Bronchial epithelial cell (primary cell): ENCODE measurements at regions not wholly inside any gene's neighbourhood (a gene's known extent, or its start where the extent isn't known, plus 50 kb on each side); places are given as distances from the start of the nearest gene placed in this dataset.

ENCODE experiments used
- DNase-seq: peaks from one replicate; pipeline ENCODE4 v3.0.0-alpha.2; 2010; ENCODE audit warnings: low read depth
- FAIRE-seq: peaks from 2 replicates; lab custom pipeline; 2011; peaks lifted over from hg19 to GRCh38; lab: Jason Lieb, UNC
- H3K27me3 ChIP-seq: 2 replicates; pipeline ENCODE4 v1.5.1; 2011; ENCODE audit warnings: low read length; ENCODE audit not compliant: control insufficient read depth, insufficient read depth
- H3K36me3 ChIP-seq: 2 replicates; pipeline ENCODE4 v1.5.1; 2011; ENCODE audit warnings: low read length; ENCODE audit not compliant: control insufficient read depth, insufficient read depth
- H3K4me3 ChIP-seq: 2 replicates; pipeline ENCODE4 v1.5.1; 2011; ENCODE audit warnings: mild to moderate bottlenecking, low read depth, low read length, control low read depth
- CTCF ChIP-seq: IDR thresholded peaks from 2 replicates; pipeline ENCODE4 v1.5.1; 2011; ENCODE audit warnings: mild to moderate bottlenecking, moderate library complexity, low read length, control low read depth, inconsistent platforms; ENCODE audit not compliant: insufficient read depth, severe bottlenecking

DNA sequence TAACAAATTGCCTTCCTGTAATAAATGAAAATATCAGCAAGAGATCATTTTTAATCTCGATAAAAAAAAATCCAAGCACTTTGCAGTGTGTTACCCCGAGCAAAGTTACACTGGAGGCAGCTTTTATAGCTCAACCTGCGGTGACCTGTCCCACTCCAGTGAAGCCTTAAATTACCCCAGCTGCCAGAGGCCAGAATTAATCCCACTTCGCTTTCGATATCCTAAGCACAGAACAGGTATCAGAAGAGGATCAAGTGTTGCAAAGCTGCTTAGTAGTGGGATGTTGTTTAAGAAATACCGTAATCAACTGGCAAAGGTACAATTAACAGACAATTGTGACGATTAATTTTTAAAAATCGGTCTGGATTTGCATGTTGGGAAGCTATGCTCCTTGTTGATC is 314.0 kb downstream of the AGTPBP1 start:
- Histone ChIP-seq H3K4me3 (no peak overlapping the region), H3K36me3 (no peaks in the 10 kb centered on the region), H3K27me3 (peaks cover 3% of the 10 kb centered on the region)
- DNase-seq (no peak), FAIRE-seq (no peak)
- TF ChIP-seq CTCF: no peak

DNA sequence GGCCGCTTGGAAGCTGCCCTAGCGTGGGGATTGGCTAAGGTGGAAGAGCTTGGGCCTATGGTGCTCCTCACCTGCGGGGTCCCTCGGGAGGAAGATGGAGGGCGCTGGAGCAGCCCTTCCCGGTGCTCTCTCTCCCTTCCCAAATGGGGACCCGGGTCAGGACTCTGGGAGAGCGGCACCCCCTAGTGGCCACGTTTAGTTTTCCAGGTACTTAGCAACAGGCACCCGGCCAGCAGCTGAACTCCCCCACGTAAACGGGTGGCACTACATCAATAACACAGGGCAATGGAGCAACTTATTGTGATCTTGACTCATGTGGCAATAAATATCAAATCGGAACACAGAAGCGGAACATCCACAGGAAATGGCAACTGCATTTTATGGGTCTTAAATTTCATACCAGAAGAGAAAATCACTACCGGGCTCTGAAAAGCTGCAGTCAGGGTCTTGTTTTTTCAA is 316.6 kb downstream of the AGTPBP1 start:
- FAIRE-seq: no peak
- Histone ChIP-seq H3K4me3 (no peak overlapping the region), H3K36me3 (no peaks in the 10 kb centered on the region), H3K27me3 (peaks cover 3% of the 10 kb centered on the region)
- peak; percentile 83 for TF ChIP-seq CTCF
- peak; percentile 29 for DNase-seq

DNA sequence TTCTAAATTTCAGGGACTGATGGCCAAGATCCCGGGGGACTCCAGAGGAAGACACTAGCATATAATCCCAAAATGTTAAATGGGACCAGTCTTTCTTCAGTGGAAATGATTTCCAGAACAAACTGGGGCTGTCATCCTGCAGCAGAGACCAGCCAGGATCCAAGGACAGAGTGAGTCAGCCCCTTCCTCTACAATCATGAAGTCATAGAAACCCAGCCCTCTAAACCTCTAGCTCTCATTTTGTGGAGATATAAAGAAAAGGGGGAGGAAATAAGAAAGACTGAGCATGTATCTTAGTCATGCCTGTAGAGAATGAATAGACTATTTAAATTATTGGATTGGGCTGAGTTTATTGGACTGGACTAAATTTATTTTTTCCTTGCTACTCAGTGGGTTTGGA is 318.3 kb downstream of the AGTPBP1 start:
- DNase-seq: no peak
- TF ChIP-seq CTCF: no peak
- Histone ChIP-seq H3K4me3 (no peak overlapping the region), H3K36me3 (no peaks in the 10 kb centered on the region), H3K27me3 (no peaks in the 10 kb centered on the region)
- FAIRE-seq: no peak

DNA sequence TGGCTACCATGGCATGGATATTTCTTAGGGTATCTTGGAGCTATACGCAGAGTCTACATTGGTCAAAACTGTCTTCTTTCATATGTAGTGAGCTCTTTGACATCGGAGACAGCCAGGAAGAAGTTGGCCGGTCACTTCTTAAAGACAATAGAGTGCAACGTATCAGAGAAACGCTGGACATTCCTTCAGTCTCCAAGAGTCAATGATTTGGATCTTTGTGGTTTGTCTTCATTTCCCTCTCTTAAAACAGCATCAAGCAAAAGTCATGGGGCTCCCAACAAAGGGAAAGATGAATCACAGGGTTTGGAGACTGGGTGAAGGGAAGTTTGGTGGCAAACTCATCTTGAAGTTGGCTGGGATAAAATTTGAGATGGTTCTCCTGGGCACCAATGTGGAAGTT is 320.1 kb downstream of the AGTPBP1 start:
- H3K27me3 ChIP-seq: no peaks in the 10 kb centered on the region
- no peak for FAIRE-seq
- no peaks in the 10 kb centered on the region for H3K36me3 ChIP-seq
- no peak overlapping the region for H3K4me3 ChIP-seq
- no peak for DNase-seq
- TF ChIP-seq CTCF: no peak

DNA sequence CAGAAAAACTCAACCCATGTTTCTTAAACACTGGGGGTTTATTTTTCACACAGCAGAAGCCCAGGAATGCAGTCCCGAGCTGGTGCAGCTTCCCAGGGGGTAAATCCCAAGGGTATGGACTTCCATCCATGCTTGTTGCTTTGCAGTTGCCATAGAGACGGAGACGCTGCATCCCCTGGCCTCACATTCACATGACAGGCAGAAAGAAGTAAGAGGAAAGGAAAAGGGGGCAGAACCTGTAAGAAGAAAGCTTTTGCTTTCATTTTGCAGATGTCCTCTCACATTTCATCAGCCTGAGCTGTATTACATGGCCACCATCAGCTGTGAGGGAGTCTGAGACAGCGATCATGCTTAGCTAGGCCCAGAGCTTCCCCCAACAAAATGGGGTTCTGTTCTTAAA is 321.0 kb downstream of the AGTPBP1 start:
- no peak for DNase-seq
- no peaks in the 10 kb centered on the region for H3K27me3 ChIP-seq
- no peak overlapping the region for H3K4me3 ChIP-seq
- FAIRE-seq: no peak
- no peak for TF ChIP-seq CTCF
- no peaks in the 10 kb centered on the region for H3K36me3 ChIP-seq

- Histone ChIP-seq H3K36me3 (no peaks in the 10 kb centered on the region), H3K27me3 (no peaks in the 10 kb centered on the region), H3K4me3 (no peak overlapping the region)
- DNase-seq (no peak), FAIRE-seq (no peak)
- TF ChIP-seq CTCF: no peak
Observed at GRCh38 chr9:85417674-85418073, 324.1 kb downstream of the AGTPBP1 start.
